ENCODE measurements at regions not wholly inside any gene's neighbourhood (a gene's known extent, or its start where the extent isn't known, plus 50 kb on each side); places are given as distances from the start of the nearest gene placed in this dataset.

GRCh38 chr19:27974082-27974513 lies 1238.9 kb downstream of the UQCRFS1 start:
- POLR2A ChIA-PET: no interaction called here
- Histone ChIP-seq H3K27ac (ENCODE audit: insufficient read depth, low read depth, low read length) (no peak overlapping the region), H3K4me2 (ENCODE audit: insufficient read depth, low read length) (no peak overlapping the region), H3K4me1 (ENCODE audit: control insufficient read depth, extremely low read depth, insufficient read depth, low read length) (no peaks in the 10 kb centered on the region), H3K9me1 (replicated peaks; ENCODE audit: control insufficient read depth, extremely low read depth, insufficient read depth, low read length) (no peaks in the 10 kb centered on the region), H3K79me2 (ENCODE audit: control insufficient read depth, insufficient read depth, low read length) (no peaks in the 10 kb centered on the region), H3K36me3 (ENCODE audit: control insufficient read depth in 2 of 2, extremely low read depth in 1 of 2, insufficient read depth in 2 of 2, low read length in 2 of 2) (no peaks in the 10 kb centered on the region), H3K9ac (replicated peaks; ENCODE audit: extremely low read depth, insufficient read depth, low read length) (no peak overlapping the region), H4K20me1 (replicated peaks; ENCODE audit: control insufficient read depth, extremely low read depth, insufficient read depth, low read length) (no peaks in the 10 kb centered on the region), H3K4me3 (replicated peaks in 1 of 3; ENCODE audit: insufficient read depth in 1 of 3, low read depth in 1 of 3, low read length in 3 of 3) (no peak overlapping the region), H3K27me3 (ENCODE audit: control insufficient read depth in 2 of 2, insufficient read depth in 2 of 2, low read length in 2 of 2) (no peaks in the 10 kb centered on the region), H2AFZ (ENCODE audit: low read depth, low read length) (no peak overlapping the region), H3K9me3 (replicated peaks; ENCODE audit: control insufficient read depth, insufficient read depth, low read length) (peaks cover 4% of the 10 kb centered on the region)
- FAIRE-seq (no peak), DNase-seq (ENCODE audit: low read depth, low spot score) (no peak)
- CTCF ChIA-PET: no interaction called here
- BruUV-seq (replicated peaks): no TSS peak
- intact Hi-C loops (cut with micrococcal nuclease): loop anchor here (2.0 kb wide), 1 partner anchor 351 kb away; no protein-coding TSS in a partner anchor
- TF ChIP-seq MAX (IDR thresholded peaks at IDR 0.05; ENCODE audit: insufficient read depth, insufficient read length) (no peak), CTCF (IDR thresholded peaks at IDR 0.05; ENCODE audit: extremely low read depth in 1 of 2, insufficient read depth in 1 of 2, low read depth in 1 of 2, low read length in 2 of 2) (peak in 1 of 2 donors; percentile 15)
- dilution Hi-C loops (cut with MboI; ENCODE audit: extremely low pct_ligation_motif_present, low sequenced_read_pairs): no loop called here

- Histone ChIP-seq H3K9me1 (replicated peaks; ENCODE audit: control insufficient read depth, extremely low read depth, insufficient read depth, low read length) (no peaks in the 10 kb centered on the region), H3K27ac (ENCODE audit: insufficient read depth, low read depth, low read length) (no peak overlapping the region), H3K9ac (replicated peaks; ENCODE audit: extremely low read depth, insufficient read depth, low read length) (no peak overlapping the region), H4K20me1 (replicated peaks; ENCODE audit: control insufficient read depth, extremely low read depth, insufficient read depth, low read length) (no peaks in the 10 kb centered on the region), H3K4me3 (replicated peaks in 1 of 3; ENCODE audit: insufficient read depth in 1 of 3, low read depth in 1 of 3, low read length in 3 of 3) (no peak overlapping the region), H3K36me3 (ENCODE audit: control insufficient read depth in 2 of 2, extremely low read depth in 1 of 2, insufficient read depth in 2 of 2, low read length in 2 of 2) (no peaks in the 10 kb centered on the region), H3K4me1 (ENCODE audit: control insufficient read depth, extremely low read depth, insufficient read depth, low read length) (no peaks in the 10 kb centered on the region), H3K9me3 (replicated peaks; ENCODE audit: control insufficient read depth, insufficient read depth, low read length) (peaks cover 4% of the 10 kb centered on the region), H3K27me3 (ENCODE audit: control insufficient read depth in 2 of 2, insufficient read depth in 2 of 2, low read length in 2 of 2) (no peaks in the 10 kb centered on the region), H3K4me2 (ENCODE audit: insufficient read depth, low read length) (no peak overlapping the region), H2AFZ (ENCODE audit: low read depth, low read length) (no peak overlapping the region), H3K79me2 (ENCODE audit: control insufficient read depth, insufficient read depth, low read length) (no peaks in the 10 kb centered on the region)
- BruUV-seq (replicated peaks): no TSS peak
- intact Hi-C loops (cut with micrococcal nuclease) (no loop called here), dilution Hi-C loops (cut with MboI; ENCODE audit: extremely low pct_ligation_motif_present, low sequenced_read_pairs) (no loop called here)
- FAIRE-seq: no peak
- CTCF ChIA-PET: no interaction called here
- TF ChIP-seq MYC (IDR thresholded peaks at IDR 0.05; ENCODE audit: low read depth, low read length): no peak
- no peak for TF ChIP-seq GATA2 (IDR thresholded peaks at IDR 0.05; ENCODE audit: insufficient read depth, insufficient read length, low read depth, low read length)
- TF ChIP-seq POLR2AphosphoS5 (IDR thresholded peaks at IDR 0.05; ENCODE audit: insufficient read depth, low read depth, low read length): no peak
- no peak for TF ChIP-seq POLR2A (IDR thresholded peaks at IDR 0.05; ENCODE audit: low read depth, low read length)
- no peak for TF ChIP-seq EZH2 (IDR thresholded peaks at IDR 0.05; ENCODE audit: borderline replicate concordance, low read depth, low read length, severe bottlenecking)
- TF ChIP-seq CTCF (IDR thresholded peaks at IDR 0.05; ENCODE audit: extremely low read depth in 1 of 2, insufficient read depth in 1 of 2, low read depth in 1 of 2, low read length in 2 of 2): no peak
- TF ChIP-seq MAX (IDR thresholded peaks at IDR 0.05; ENCODE audit: insufficient read depth, insufficient read length): no peak
- TF ChIP-seq FOS (IDR thresholded peaks at IDR 0.05; ENCODE audit: borderline replicate concordance, insufficient read depth, low read length): no peak
- no peak for TF ChIP-seq JUN (IDR thresholded peaks at IDR 0.05; ENCODE audit: borderline replicate concordance, insufficient read depth, insufficient read length, low read depth)
- no peak for DNase-seq (ENCODE audit: low read depth, low spot score)
- POLR2A ChIA-PET: no interaction called here
Observed at GRCh38 chr19:27972291-27973040, 1240.5 kb downstream of the UQCRFS1 start.

Measured in endothelial cell of umbilical vein (primary cell).